Testis (tissue), 2 donors: ENCODE measurements at regions not wholly inside any gene's neighbourhood (a gene's known extent, or its start where the extent isn't known, plus 50 kb on each side); places are given as distances from the start of the nearest gene placed in this dataset.
"Not testable (repeated sequence)": the region's sequence is repeated elsewhere in the genome, so short reads cannot be mapped to it uniquely, and the experiment has no call there.

ENCODE experiments used
- DNase-seq: peaks from one replicate; pipeline ENCODE4 v3.0.0-alpha.2; 2019
- H3K27ac ChIP-seq, 2 donors: fragments of 200-600 bp; sonication (generic); one replicate each; pipeline ENCODE4 v1.5.1; 2019
- H3K27me3 ChIP-seq: fragments of 200-600 bp; sonication (generic); one replicate; pipeline ENCODE4 v1.5.1; 2019
- H3K36me3 ChIP-seq: fragments of 200-600 bp; sonication (generic); one replicate; pipeline ENCODE4 v1.5.1; 2017; ENCODE audit warnings: low read depth; ENCODE audit errors: missing control alignments
- H3K4me1 ChIP-seq: fragments of 200-600 bp; sonication (generic); one replicate; pipeline ENCODE4 v1.5.1; 2019
- H3K4me3 ChIP-seq, 2 donors: fragments of 200-600 bp; sonication (generic); one replicate each; pipeline ENCODE4 v1.5.1; 2017 to 2019
- H3K9me3 ChIP-seq: fragments of 200-600 bp; sonication (generic); one replicate; pipeline ENCODE4 v1.5.1; 2017
- CTCF ChIP-seq, 3 experiments: fragments of 450-650 bp in 2 of 3; fragments of 200-600 bp in 1 of 3; sonication (generic) in 1 of 3; IDR thresholded peaks; one replicate each; pipeline ENCODE4 v1.5.1; 2016 to 2019; ENCODE audit warnings: antibody characterized with exemption in 3 of 3, mild to moderate bottlenecking in 2 of 3, moderate library complexity in 1 of 3
- POLR2A ChIP-seq: fragments of 450-650 bp; IDR thresholded peaks from one replicate; pipeline ENCODE4 v1.6.1; 2017; ENCODE audit warnings: antibody characterized with exemption, mild to moderate bottlenecking, moderate library complexity
- WGBS, 2 donors: methylation state at CpG; one replicate each; pipeline ENCODE4 v1.1.5; 2018; 5-methylcytosine and 5-hydroxymethylcytosine counted together
- intact Hi-C: fragments of 100-400 bp; cut with DNase I; formaldehyde crosslinking; loops from one replicate; pipeline ENCODE4 v1.15.1; 2023; ENCODE audit warnings: low total_unique reads

- Histone ChIP-seq H3K27ac (no peak overlapping the region), H3K36me3 (no peaks in the 10 kb centered on the region), H3K27me3 (no peaks in the 10 kb centered on the region), H3K4me3 (no peak overlapping the region), H3K4me1 (no peaks in the 10 kb centered on the region), H3K9me3 (no peaks in the 10 kb centered on the region)
- 33 to 52% methylated on average over 3 of the region's 3 CpGs for WGBS, 2 donors
- intact Hi-C loops = no loop called here
- DNase-seq = no peak
- TF ChIP-seq POLR2A = no peak
- no peak for TF ChIP-seq CTCF (IDR thresholded peaks at IDR 0.05)
Measured at GRCh38 chr4:159941076-159941475, 838.2 kb downstream of the RAPGEF2 start.

GRCh38 chr4:159944477-159944876 is 841.6 kb downstream of the RAPGEF2 start:
- no peak for DNase-seq
- TF ChIP-seq CTCF (IDR thresholded peaks at IDR 0.05) (no peak), POLR2A (no peak)
- Histone ChIP-seq H3K27me3 (no peaks in the 10 kb centered on the region), H3K4me1 (no peaks in the 10 kb centered on the region), H3K27ac (no peak overlapping the region), H3K9me3 (no peaks in the 10 kb centered on the region), H3K36me3 (no peaks in the 10 kb centered on the region), H3K4me3 (no peak overlapping the region)
- intact Hi-C loops = no loop called here
- WGBS, 2 donors = 94 to 95% methylated on average over 4 of the region's 4 CpGs

- no peaks in the 10 kb centered on the region for H3K9me3 ChIP-seq
- 21 to 22% methylated on average over 4 of the region's 4 CpGs for WGBS, 2 donors
- H3K27me3 ChIP-seq = no peaks in the 10 kb centered on the region
- TF ChIP-seq CTCF (IDR thresholded peaks at IDR 0.05) = peak; percentile 50 to 84 (median 65)
- no peak for TF ChIP-seq POLR2A
- no peak for DNase-seq
- H3K4me1 ChIP-seq = no peaks in the 10 kb centered on the region
- no peak overlapping the region for H3K27ac ChIP-seq
- H3K4me3 ChIP-seq = no peak overlapping the region
- no peaks in the 10 kb centered on the region for H3K36me3 ChIP-seq
- intact Hi-C loops = no loop called here
Measured at GRCh38 chr4:159946983-159947615, 844.2 kb downstream of the RAPGEF2 start.

DNA sequence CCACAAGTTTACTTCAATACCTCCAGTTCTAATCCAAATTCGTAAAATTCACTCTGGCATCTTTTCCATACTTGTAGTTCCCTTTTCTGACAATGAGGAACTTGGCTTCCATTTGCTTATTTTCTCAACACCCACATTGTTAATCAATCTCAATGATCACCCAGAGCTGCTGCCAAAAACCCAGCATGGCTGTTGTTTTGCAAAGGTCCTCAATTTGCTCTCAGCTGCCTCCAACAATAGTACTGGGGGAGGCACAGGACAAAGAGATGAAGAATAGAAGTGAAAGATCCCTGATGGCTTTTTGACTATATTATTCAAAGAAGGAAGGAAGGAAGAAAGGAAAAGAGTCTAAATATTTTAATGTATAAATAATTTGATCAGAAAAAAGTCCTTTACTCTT is 847.8 kb downstream of the RAPGEF2 start:
- 88 to 100% methylated on average over 1 of the region's 1 CpG for WGBS, 2 donors
- Histone ChIP-seq H3K4me3 (no peak overlapping the region), H3K27ac (no peak overlapping the region), H3K36me3 (no peaks in the 10 kb centered on the region), H3K9me3 (no peaks in the 10 kb centered on the region), H3K4me1 (no peaks in the 10 kb centered on the region), H3K27me3 (no peaks in the 10 kb centered on the region)
- intact Hi-C loops = no loop called here
- TF ChIP-seq CTCF (IDR thresholded peaks at IDR 0.05) (no peak), POLR2A (no peak)
- no peak for DNase-seq

- Histone ChIP-seq H3K4me1 (no peaks in the 10 kb centered on the region), H3K27ac (no peak overlapping the region), H3K9me3 (no peaks in the 10 kb centered on the region), H3K4me3 (no peak overlapping the region), H3K36me3 (no peaks in the 10 kb centered on the region), H3K27me3 (no peaks in the 10 kb centered on the region)
- WGBS, 2 donors = 61 to 80% methylated on average over 1 to 4 of the region's 4 CpGs
- intact Hi-C loops = no loop called here
- TF ChIP-seq CTCF (IDR thresholded peaks at IDR 0.05) (no peak), POLR2A (no peak)
- peak; percentile 50 for DNase-seq
Measured at GRCh38 chr4:159966746-159967145, 863.9 kb downstream of the RAPGEF2 start.

GRCh38 chr4:159976871-159977482 is 874.1 kb downstream of the RAPGEF2 start:
- H3K9me3 ChIP-seq, H3K27ac ChIP-seq, H3K4me3 ChIP-seq, H3K36me3 ChIP-seq, H3K27me3 ChIP-seq, intact Hi-C loops, DNase-seq, H3K4me1 ChIP-seq: not testable (repeated sequence)
- WGBS, 2 donors = 64 to 73% methylated on average over 5 to 6 of the region's 6 CpGs
